Gastrocnemius medialis (tissue), 4 donors: ENCODE measurements at regions not wholly inside any gene's neighbourhood (a gene's known extent, or its start where the extent isn't known, plus 50 kb on each side); places are given as distances from the start of the nearest gene placed in this dataset.

Experiments used
- ATAC-seq, 2 donors: fragments of 150-250 bp; one replicate each; pipeline ENCODE4 v1.9.1; 2016
- DNase-seq, 2 donors: peaks; one replicate each; pipeline ENCODE4 v3.0.0-alpha.2; 2019
- H3K27ac ChIP-seq, 4 donors: fragments of 200-600 bp; sonication (generic); 1 replicate in 1 of 4; 2 replicates in 3 of 4; pipeline ENCODE4 v1.5.1; 2016 to 2018; ENCODE audit warnings: mild to moderate bottlenecking in 2 of 4, moderate library complexity in 1 of 4
- H3K27me3 ChIP-seq, 3 donors: fragments of 200-600 bp; sonication (generic) in 2 of 3; 1 replicate in 1 of 3; 2 replicates in 2 of 3; pipeline versions ENCODE4 v1.5.1 to v1.6.0; 2016 to 2019; ENCODE audit warnings: mild to moderate bottlenecking in 1 of 3, moderate library complexity in 1 of 3
- H3K36me3 ChIP-seq, 2 donors: fragments of 200-600 bp; sonication (generic) in 1 of 2; one replicate each; pipeline ENCODE4 v1.5.1; 2017 to 2018
- H3K4me1 ChIP-seq, 2 donors: fragments of 200-600 bp; sonication (generic) in 1 of 2; one replicate each; pipeline ENCODE4 v1.5.1; 2016 to 2017; ENCODE audit warnings: mild to moderate bottlenecking in 2 of 2
- H3K4me3 ChIP-seq, 4 donors: fragments of 200-600 bp; sonication (generic) in 3 of 4; 1 replicate in 1 of 4; 2 replicates in 3 of 4; pipeline ENCODE4 v1.5.1; 2016 to 2019; ENCODE audit warnings: mild to moderate bottlenecking in 2 of 4
- H3K9me3 ChIP-seq, 3 donors: fragments of 200-600 bp; sonication (generic) in 2 of 3; 1 replicate in 1 of 3; 2 replicates in 2 of 3; pipeline ENCODE4 v1.5.1; 2016 to 2019
- CTCF ChIP-seq, 5 experiments: fragments of 450-650 bp in 3 of 5; fragments of 200-600 bp in 2 of 5; sonication (generic) in 2 of 5; IDR thresholded peaks in 4 of 5; conservative IDR thresholded peaks in 1 of 5; 1 replicate in 4 of 5; 2 replicates in 1 of 5; pipeline ENCODE4 v1.5.1; 2016 to 2019; ENCODE audit warnings: antibody characterized with exemption in 5 of 5, mild to moderate bottlenecking in 3 of 5, moderate library complexity in 3 of 5
- POLR2A ChIP-seq, 2 donors: fragments of 450-650 bp; IDR thresholded peaks; one replicate each; pipeline ENCODE4 v1.6.1; 2017; ENCODE audit warnings: antibody characterized with exemption in 2 of 2, mild to moderate bottlenecking in 2 of 2, moderate library complexity in 2 of 2
- in situ Hi-C, 4 donors: fragments of 200-750 bp; cut with MboI; loops; one replicate each; pipeline versions ENCODE4 v1.15.0 to v1.8.0; 2017; ENCODE audit warnings: low sequenced_read_pairs in 4 of 4
- intact Hi-C: fragments of 100-400 bp; cut with DNase I; formaldehyde crosslinking; loops from one replicate; pipeline ENCODE4 v1.15.1; 2023; ENCODE audit warnings: low total_unique reads

GRCh38 chr2:16440898-16441297, 224.7 kb downstream of the CYRIA start:
- intact Hi-C loops, result no loop called here
- in situ Hi-C loops, result no loop called here
- DNase-seq (no peak), ATAC-seq (no peak)
- no peaks in the 10 kb centered on the region for H3K9me3 ChIP-seq
- H3K4me1 ChIP-seq, result no peaks in the 10 kb centered on the region
- no peaks in the 10 kb centered on the region for H3K27me3 ChIP-seq
- no peak overlapping the region for H3K27ac ChIP-seq
- no peak overlapping the region for H3K4me3 ChIP-seq
- H3K36me3 ChIP-seq, result no peaks in the 10 kb centered on the region
- TF ChIP-seq CTCF (IDR thresholded peaks at IDR 0.05 in 4 of 5, conservative IDR thresholded peaks at IDR 0.05 in 1 of 5) (no peak), POLR2A (IDR thresholded peaks at IDR 0.05) (no peak)

DNA sequence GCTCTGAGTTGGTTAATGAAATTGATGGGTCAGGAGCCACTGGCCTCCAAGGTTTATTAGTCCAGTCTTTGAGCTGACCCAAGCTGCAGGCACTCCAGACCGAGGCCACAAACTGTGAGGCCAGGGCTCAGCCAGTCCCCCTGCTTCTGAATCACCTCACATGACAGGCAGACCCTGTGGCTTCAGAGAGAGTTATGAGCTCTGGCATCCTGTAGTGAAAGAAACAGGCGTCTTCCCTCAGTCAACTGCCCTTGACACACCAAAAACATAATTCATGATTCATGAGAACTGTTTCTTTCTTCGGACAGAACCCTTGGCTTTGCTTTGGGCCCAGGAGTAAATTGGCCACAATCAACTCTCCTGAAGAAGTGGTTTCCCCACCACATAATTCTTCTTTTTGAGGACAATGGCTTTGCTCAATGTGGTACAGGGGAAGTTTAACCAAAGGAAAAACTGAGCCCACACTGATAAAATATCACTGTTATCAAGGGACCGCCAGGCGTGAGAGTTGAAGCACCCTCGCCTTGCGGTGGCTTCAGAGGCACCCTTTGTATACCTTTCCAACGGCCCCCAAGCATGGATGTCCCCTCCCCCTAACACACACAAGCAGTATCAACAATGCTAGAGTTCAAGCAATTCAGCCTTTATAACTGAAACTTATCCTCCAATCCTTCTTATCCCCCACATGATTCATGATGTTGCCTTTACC, 226.9 kb downstream of the CYRIA start:
- Histone ChIP-seq H3K27me3 (no peaks in the 10 kb centered on the region), H3K4me1 (no peaks in the 10 kb centered on the region), H3K36me3 (no peaks in the 10 kb centered on the region), H3K27ac (no peak overlapping the region), H3K9me3 (no peaks in the 10 kb centered on the region), H3K4me3 (no peak overlapping the region)
- in situ Hi-C loops, result no loop called here
- DNase-seq (no peak), ATAC-seq (no peak)
- TF ChIP-seq CTCF (IDR thresholded peaks at IDR 0.05 in 4 of 5, conservative IDR thresholded peaks at IDR 0.05 in 1 of 5) (no peak), POLR2A (IDR thresholded peaks at IDR 0.05) (no peak)
- intact Hi-C loops, result no loop called here

- Histone ChIP-seq H3K36me3 (no peaks in the 10 kb centered on the region), H3K4me1 (no peaks in the 10 kb centered on the region), H3K27ac (no peak overlapping the region), H3K9me3 (no peaks in the 10 kb centered on the region), H3K4me3 (no peak overlapping the region), H3K27me3 (no peaks in the 10 kb centered on the region)
- intact Hi-C loops, result no loop called here
- DNase-seq (no peak), ATAC-seq (no peak)
- in situ Hi-C loops, result no loop called here
- TF ChIP-seq CTCF (IDR thresholded peaks at IDR 0.05 in 4 of 5, conservative IDR thresholded peaks at IDR 0.05 in 1 of 5) (no peak), POLR2A (IDR thresholded peaks at IDR 0.05) (no peak)
These were observed 228.4 kb downstream of the CYRIA start for GRCh38 chr2:16437189-16437588.

DNA sequence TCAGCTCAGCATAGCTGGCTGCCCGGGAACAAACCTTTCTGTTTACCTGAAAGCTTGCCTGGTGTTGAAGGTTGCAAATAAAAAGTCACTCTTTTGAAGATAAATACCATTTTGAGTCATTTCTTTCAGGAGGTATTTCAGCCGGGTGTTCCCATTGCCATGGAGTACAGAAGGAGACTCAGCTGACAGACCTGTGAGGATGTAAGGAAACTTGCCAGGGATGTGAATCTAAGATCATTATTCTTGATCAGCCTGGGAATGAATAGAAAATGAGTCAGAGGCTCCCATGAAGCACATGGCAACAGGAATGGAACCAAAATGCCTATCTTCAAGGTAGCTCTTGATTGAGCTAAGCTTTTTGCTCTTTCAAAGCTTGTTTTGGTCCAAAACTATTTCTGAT, 231.2 kb downstream of the CYRIA start:
- no peaks in the 10 kb centered on the region for H3K9me3 ChIP-seq
- TF ChIP-seq CTCF (IDR thresholded peaks at IDR 0.05 in 4 of 5, conservative IDR thresholded peaks at IDR 0.05 in 1 of 5), result no peak
- TF ChIP-seq POLR2A (IDR thresholded peaks at IDR 0.05), result no peak
- in situ Hi-C loops (no loop called here), intact Hi-C loops (no loop called here)
- H3K27ac ChIP-seq, result no peak overlapping the region
- ATAC-seq (no peak), DNase-seq (no peak)
- H3K4me1 ChIP-seq, result no peaks in the 10 kb centered on the region
- no peaks in the 10 kb centered on the region for H3K27me3 ChIP-seq
- H3K36me3 ChIP-seq, result no peaks in the 10 kb centered on the region
- no peak overlapping the region for H3K4me3 ChIP-seq

DNA sequence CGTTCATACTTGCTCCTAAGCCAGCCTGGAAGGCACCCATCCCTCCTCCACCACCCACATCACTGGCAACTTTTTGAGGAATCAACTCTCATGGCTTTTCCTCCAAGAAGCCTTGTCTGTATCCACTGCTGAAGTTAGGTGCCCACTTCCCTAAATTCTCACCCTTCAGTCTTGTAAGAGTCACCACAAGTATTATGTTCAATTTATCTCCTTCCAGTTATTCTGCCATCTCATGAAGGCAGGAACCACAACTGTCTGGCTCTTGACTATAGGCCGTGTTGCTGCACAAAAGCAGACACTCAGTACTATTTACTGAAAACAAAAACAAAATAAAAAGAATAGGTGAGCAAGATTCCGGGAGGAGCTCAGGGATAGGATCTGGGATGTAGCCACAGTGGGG, 234.8 kb downstream of the CYRIA start:
- H3K4me1 ChIP-seq, result no peaks in the 10 kb centered on the region
- H3K27ac ChIP-seq, result no peak overlapping the region
- no peaks in the 10 kb centered on the region for H3K9me3 ChIP-seq
- no peak overlapping the region for H3K4me3 ChIP-seq
- intact Hi-C loops, result no loop called here
- H3K27me3 ChIP-seq, result no peaks in the 10 kb centered on the region
- no peak for TF ChIP-seq CTCF (IDR thresholded peaks at IDR 0.05 in 4 of 5, conservative IDR thresholded peaks at IDR 0.05 in 1 of 5)
- no peak for TF ChIP-seq POLR2A (IDR thresholded peaks at IDR 0.05)
- in situ Hi-C loops, result no loop called here
- H3K36me3 ChIP-seq, result no peaks in the 10 kb centered on the region
- DNase-seq, result no peak
- no peak for ATAC-seq
